Neuron (in vitro differentiated cells): ENCODE measurements at regions not wholly inside any gene's neighbourhood (a gene's known extent, or its start where the extent isn't known, plus 50 kb on each side); places are given as distances from the start of the nearest gene placed in this dataset.
"Not testable (repeated sequence)": the region's sequence is repeated elsewhere in the genome, so short reads cannot be mapped to it uniquely, and the experiment has no call there.

Source experiments
- H2AFZ ChIP-seq: one replicate; pipeline ENCODE4 v1.6.1; 2013; ENCODE audit warnings: low read depth, mild to moderate bottlenecking, inconsistent platforms, low read length, moderate library complexity
- H3K27me3 ChIP-seq: one replicate; pipeline ENCODE4 v1.6.1; 2013; ENCODE audit warnings: low read length; ENCODE audit not compliant: insufficient read depth
- H3K36me3 ChIP-seq: one replicate; pipeline ENCODE4 v1.6.1; 2013; ENCODE audit warnings: low read length; ENCODE audit not compliant: insufficient read depth
- H3K4me1 ChIP-seq: one replicate; pipeline ENCODE4 v1.6.1; 2013; ENCODE audit warnings: low read length; ENCODE audit not compliant: insufficient read depth
- H3K4me3 ChIP-seq: 2 replicates; pipeline ENCODE4 v1.5.1; 2013; ENCODE audit warnings: mild to moderate bottlenecking, low read length, moderate library complexity
- H3K9me3 ChIP-seq: one replicate; pipeline ENCODE4 v1.6.1; 2013; ENCODE audit warnings: low read length

DNA sequence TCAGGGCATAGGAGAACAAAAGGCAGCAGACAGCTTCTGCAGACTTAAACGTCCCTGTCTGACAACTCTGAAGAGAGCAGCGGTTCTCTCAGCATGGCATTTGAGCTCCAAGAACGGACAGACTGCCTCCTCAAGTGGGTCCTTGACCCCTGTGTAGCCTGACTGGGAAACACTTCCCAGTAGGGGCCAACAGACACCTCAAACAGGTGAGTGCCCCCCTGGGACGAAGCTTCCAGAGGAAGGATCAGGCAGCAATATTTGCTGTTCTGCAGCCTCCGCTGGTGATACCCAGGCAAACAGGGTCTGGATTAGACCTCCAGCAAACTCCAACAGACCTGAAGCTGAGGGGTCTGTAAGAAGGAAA lies 66.9 kb upstream of the NEDD9 start:
- not testable (repeated sequence) for H3K9me3 ChIP-seq, H3K27me3 ChIP-seq, H3K4me1 ChIP-seq, H3K36me3 ChIP-seq
- Histone ChIP-seq H3K4me3 (peak overlapping the region; percentile 43), H2AFZ (peak overlapping the region; percentile 6)

DNA sequence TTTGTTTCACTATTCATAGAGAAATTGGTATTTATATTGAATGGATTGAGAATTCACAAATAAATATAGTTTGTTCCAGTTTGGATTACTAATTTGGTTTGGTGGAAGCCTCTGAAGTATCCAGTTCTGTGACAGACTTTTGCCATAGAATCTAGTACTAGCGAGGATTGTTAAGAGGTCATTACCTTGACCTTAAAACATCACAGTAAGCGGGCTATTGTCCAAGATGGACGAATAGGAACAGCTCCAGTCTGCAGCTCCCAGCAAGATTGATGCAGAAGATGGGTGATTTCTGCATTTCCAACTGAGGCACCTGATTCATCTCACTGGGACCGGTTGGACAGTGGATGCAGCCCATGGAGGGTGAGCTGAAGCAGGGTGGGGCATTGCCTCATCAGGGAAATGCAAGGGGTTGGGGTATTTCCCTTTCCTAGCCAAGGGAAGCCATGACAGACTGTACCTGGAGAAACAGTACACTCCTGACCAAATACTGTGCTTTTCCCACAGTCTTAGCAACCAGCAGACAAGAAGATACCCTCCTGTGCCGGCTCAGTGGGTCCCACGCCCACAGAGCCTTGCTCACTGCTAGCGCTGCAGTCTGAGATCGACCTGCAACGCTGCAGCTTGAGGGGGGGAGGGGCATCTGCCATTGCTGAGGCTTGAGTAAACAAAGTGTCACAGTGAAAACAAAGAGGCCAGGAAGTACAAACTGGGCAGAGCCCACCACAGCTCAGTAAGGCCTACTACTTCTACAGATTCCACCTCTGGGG lies 66.4 kb upstream of the NEDD9 start:
- no peaks in the 10 kb centered on the region for H3K36me3 ChIP-seq
- peak overlapping the region; percentile 43 for H3K4me3 ChIP-seq
- no peaks in the 10 kb centered on the region for H3K27me3 ChIP-seq
- H3K4me1 ChIP-seq = peaks cover 8% of the 10 kb centered on the region
- peaks cover 4% of the 10 kb centered on the region for H3K9me3 ChIP-seq
- H2AFZ ChIP-seq = peak overlapping the region; percentile 6

DNA sequence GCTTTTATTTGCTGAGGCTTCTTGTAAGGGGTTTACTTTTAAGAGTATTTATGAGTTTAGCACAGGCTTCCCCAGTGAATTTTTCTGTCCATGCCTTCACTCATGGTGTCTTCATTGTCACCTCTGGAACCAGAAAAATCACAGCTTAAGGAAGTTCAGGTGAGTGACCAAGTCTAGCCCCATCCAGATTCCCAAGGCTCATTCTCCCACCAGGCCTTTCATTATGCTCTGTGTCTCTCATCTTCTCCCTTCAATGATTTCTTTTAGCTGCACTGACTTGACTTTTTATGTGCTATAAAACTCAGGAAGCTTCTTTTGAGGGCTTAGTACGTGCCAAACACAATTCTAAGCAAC lies 64.9 kb upstream of the NEDD9 start:
- peaks cover 4% of the 10 kb centered on the region for H3K9me3 ChIP-seq
- H3K36me3 ChIP-seq = no peaks in the 10 kb centered on the region
- H3K4me1 ChIP-seq = peaks cover 8% of the 10 kb centered on the region
- H3K27me3 ChIP-seq = no peaks in the 10 kb centered on the region
- no peak overlapping the region for H2AFZ ChIP-seq
- H3K4me3 ChIP-seq = no peak overlapping the region

DNA sequence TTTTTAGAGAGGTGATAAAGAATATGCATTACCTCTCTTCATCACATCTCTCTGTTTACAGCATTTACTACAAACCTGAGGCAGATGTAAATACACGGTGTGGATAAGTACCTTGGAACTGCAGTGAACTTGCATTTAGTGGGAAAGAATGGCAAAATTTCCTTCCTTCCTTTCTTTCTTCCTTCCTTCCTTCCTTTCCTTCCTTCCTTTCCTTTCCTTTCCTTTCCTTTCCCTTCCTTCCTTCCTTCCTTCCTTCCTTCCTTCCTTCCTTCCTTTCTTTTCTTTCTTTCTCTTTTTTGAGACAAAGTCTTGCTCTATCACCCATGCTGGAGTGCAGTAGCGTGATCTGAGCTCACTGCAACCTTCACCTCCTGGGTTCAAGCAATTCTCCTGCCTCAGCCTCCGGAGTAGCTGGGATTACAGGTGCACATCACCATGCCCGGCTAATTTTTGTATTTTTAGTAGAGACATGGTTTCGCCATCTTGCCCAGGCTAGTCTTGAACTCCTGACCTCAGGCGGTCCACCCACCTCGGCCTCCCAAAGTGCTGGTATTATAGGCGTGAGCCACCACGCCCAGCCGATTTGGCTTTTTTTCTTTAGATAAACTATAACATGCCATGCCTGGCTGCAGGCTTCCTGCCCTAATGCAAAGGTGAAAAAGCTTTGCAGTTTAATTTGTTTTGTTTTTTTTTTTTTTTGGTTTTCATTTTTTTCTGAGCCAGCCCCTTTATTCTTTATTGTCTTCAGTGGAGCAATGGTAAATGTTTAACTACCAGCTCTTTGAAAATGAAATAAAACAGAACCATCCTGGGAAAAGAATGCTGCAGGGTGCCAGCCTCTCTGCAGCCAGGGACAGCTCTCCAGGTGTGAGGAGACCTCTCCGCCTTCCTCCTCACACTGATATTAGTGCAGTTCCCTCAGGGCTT lies 64.2 kb upstream of the NEDD9 start:
- Histone ChIP-seq H3K36me3 (no peaks in the 10 kb centered on the region), H3K9me3 (peaks cover 4% of the 10 kb centered on the region), H3K4me3 (no peak overlapping the region), H3K27me3 (no peaks in the 10 kb centered on the region), H3K4me1 (peaks cover 8% of the 10 kb centered on the region), H2AFZ (no peak overlapping the region)

DNA sequence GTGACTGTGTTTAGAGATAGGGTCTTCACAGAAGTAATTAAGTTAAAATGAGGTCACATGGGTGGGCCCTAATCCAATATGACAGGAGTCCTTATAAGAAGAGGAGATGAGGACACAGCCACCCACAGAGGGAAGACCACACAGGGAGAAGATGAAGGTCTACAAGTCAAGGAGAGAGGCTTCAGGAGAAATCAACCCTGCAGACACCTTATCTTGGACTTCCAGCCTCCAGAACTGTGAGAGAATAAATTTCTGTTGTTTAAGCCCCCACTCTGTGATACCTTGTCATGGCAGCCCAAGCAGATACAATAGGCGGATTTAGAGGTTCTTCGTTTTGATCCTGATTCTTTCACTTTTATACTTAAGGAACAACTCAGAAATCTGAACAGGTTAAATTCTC lies 63.5 kb upstream of the NEDD9 start:
- peaks cover 8% of the 10 kb centered on the region for H3K4me1 ChIP-seq

DNA sequence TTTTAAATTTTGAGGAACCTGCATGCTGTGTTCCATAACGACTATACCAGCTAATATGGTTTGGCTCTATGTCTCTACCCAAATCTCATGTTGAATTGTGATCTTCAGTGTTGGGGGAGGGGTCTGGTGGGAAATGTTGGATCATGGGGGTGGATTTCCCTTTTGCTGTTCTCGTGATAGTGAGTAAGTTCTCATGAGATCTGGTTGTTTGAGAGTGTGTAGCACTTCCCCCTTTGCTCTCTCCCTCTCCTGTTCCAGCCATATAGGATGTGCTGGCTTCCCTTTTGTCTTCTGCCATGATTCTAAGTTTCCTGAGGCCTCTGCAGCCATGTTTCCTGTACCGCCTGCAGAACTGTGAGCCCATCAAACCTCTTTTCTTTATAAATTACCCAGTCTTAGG lies 61.8 kb upstream of the NEDD9 start:
- H3K9me3 ChIP-seq = peaks cover 4% of the 10 kb centered on the region
- no peak overlapping the region for H2AFZ ChIP-seq
- no peak overlapping the region for H3K4me3 ChIP-seq
- peaks cover 6% of the 10 kb centered on the region for H3K4me1 ChIP-seq
- H3K36me3 ChIP-seq = no peaks in the 10 kb centered on the region
- H3K27me3 ChIP-seq = no peaks in the 10 kb centered on the region

More for the DNA sequence above, 63.5 kb upstream of the NEDD9 start:
- H3K36me3 ChIP-seq = no peaks in the 10 kb centered on the region
- no peaks in the 10 kb centered on the region for H3K27me3 ChIP-seq
- H3K9me3 ChIP-seq = peaks cover 4% of the 10 kb centered on the region
- no peak overlapping the region for H3K4me3 ChIP-seq
- no peak overlapping the region for H2AFZ ChIP-seq

DNA sequence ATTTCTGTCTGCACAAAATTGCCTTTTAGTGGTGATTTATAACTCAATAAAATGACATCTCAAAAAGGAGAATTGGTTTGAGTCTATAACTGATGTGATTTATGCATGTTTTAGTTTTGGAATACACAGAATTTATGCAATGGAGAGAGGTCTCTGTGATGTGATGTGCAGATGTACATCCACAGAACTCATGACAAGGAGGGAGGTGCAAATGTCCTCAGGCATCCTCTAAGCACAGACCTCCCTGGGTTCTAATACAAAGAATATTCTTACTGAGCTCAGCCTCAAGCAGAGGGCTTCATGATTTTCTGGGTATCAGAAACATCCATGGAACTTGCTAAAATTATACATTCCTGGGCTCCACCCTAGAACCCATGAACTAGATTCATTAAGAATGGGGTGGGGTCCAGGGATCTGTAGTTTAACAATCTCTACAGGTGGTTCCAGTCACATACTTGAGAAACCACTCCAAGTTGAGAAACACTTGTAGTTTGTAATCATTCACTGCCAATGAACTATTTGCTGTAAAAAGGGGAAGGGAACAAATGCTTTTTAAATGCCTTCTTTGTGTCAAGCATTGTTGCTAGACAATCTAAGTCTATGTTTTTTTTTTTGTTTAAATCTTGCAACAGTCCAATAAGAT lies 60.2 kb upstream of the NEDD9 start:
- H3K27me3 ChIP-seq = no peaks in the 10 kb centered on the region

DNA sequence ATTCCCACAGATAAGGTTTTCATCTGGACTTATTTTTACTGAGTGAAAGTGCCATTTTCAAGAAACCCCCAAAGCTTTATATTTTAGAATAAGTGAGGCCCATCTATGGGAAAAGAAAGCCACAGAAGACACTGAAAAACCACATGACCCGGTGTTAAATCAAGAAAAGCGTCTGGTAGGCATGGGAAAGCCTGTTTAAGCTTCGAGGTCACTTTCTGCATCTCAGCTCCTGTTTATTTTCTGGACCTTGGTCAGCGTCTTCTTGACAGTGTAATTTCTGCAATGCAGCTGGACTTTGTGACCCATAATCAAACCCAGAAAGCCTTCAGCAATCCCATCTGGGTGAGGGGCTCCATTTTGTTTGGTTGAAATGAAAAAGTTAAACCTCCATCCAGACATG lies 59.6 kb upstream of the NEDD9 start:
- no peak overlapping the region for H2AFZ ChIP-seq
- H3K27me3 ChIP-seq = no peaks in the 10 kb centered on the region
- H3K9me3 ChIP-seq = peaks cover 4% of the 10 kb centered on the region
- H3K4me3 ChIP-seq = no peak overlapping the region
- no peaks in the 10 kb centered on the region for H3K36me3 ChIP-seq
- no peaks in the 10 kb centered on the region for H3K4me1 ChIP-seq

More for the DNA sequence above, 60.2 kb upstream of the NEDD9 start:
- Histone ChIP-seq H2AFZ (no peak overlapping the region), H3K4me3 (no peak overlapping the region), H3K4me1 (no peaks in the 10 kb centered on the region), H3K9me3 (peaks cover 4% of the 10 kb centered on the region), H3K36me3 (no peaks in the 10 kb centered on the region)

DNA sequence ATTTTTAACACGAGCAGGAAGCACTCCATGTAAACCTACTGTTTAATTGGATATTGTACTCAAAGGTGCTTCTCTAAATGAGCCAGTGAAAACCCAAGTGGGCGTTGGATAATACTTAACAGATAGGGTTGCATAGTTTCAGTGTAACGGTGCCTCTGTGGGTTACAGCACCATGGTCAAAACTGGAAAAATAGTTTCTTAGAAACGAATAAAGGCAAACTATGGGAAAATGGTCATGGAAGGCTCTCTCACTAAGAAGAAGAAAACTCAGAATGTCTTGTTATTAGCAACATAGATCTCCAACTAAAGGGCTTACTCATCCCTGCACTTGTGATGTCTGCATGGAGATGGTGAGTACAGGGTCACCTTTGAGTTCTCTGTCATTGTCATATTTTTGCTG lies 59.1 kb upstream of the NEDD9 start:
- Histone ChIP-seq H3K36me3 (no peaks in the 10 kb centered on the region), H3K27me3 (no peaks in the 10 kb centered on the region), H3K4me3 (no peak overlapping the region), H2AFZ (no peak overlapping the region), H3K4me1 (no peaks in the 10 kb centered on the region), H3K9me3 (peaks cover 4% of the 10 kb centered on the region)

DNA sequence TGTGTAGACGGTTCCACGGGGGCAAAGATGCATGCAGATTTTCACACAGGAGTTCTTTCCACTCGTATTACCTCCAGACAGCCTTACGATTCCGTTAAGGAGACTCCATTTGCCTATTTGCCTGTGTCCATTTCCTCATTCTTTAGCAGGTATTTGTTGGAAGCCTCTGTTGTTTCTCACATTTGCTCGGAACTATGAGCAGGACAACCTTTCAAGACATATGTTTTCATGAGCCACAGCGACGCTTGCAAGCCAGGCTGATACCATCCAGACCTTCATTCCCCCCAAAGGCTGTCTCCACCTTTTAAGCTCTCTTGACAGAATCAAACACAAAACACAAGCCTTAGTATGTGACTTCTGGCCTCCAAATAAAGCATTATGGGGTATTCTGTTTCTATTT lies 57.6 kb upstream of the NEDD9 start:
- Histone ChIP-seq H2AFZ (no peak overlapping the region), H3K4me1 (no peaks in the 10 kb centered on the region), H3K36me3 (no peaks in the 10 kb centered on the region), H3K4me3 (no peak overlapping the region), H3K27me3 (no peaks in the 10 kb centered on the region), H3K9me3 (no peaks in the 10 kb centered on the region)

DNA sequence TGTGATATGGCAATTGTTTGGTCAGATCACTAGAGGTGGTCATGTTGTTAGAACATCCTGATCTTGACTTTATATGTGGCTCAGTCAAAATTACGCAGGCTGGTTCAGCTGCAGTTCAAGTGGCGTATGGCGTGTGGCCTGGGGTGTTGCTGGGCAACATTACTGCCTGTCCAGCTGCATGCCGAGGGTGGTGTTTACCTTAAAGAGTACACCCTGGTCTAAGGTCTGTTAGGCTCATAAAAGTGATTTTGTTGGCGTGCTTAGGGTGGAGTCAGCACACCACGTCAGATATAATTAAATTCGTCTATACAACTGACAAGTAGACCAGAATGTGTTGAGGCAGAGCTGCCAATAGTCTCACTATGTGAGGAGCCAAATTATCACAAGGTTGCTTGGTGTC lies 55.6 kb upstream of the NEDD9 start:
- H3K9me3 ChIP-seq = no peaks in the 10 kb centered on the region
- H2AFZ ChIP-seq = no peak overlapping the region
- H3K36me3 ChIP-seq = no peaks in the 10 kb centered on the region
- H3K4me3 ChIP-seq = no peak overlapping the region
- no peaks in the 10 kb centered on the region for H3K4me1 ChIP-seq
- no peaks in the 10 kb centered on the region for H3K27me3 ChIP-seq

DNA sequence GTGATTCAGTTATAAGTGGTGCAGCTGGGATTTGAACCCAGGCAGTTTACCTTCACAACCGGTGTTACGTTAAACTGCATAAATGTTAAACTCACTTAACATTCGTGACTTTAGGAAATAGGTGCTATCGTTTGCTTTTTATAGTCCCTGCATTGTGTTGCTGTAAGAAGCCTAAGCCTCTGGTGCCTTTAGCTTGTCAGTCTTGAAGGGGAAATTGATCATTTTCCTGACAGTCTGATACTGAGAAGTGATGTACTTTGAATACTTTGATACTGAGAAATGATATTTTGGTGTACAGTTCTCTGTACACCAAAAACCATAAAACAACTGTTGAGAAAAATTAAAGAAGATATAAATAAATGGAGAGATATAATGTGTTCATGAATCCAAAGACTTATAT lies 52.5 kb upstream of the NEDD9 start:
- Histone ChIP-seq H3K4me3 (no peak overlapping the region), H3K36me3 (no peaks in the 10 kb centered on the region), H3K9me3 (no peaks in the 10 kb centered on the region), H3K27me3 (no peaks in the 10 kb centered on the region), H2AFZ (no peak overlapping the region), H3K4me1 (no peaks in the 10 kb centered on the region)

DNA sequence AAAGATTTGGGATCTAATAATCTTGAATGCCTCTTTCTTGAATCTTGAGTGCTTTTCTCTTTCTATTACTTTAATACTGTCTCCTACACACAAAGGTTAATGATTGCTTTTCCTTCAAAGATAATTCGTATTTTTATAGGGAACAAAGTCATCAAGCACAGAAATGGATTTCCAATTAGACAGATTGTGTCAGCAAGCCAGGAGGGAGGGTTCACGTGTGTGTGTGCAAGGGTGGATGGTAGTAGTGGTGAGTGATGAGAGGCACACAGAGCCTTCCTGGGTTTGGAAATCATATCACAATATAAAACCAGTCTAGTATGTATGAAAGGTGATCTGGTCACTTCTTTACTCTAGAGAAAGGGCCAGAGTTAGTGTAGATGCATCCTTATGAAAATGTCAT lies 51.2 kb upstream of the NEDD9 start:
- H3K9me3 ChIP-seq = no peaks in the 10 kb centered on the region
- H3K36me3 ChIP-seq = no peaks in the 10 kb centered on the region
- H3K4me3 ChIP-seq = no peak overlapping the region
- no peaks in the 10 kb centered on the region for H3K27me3 ChIP-seq
- H3K4me1 ChIP-seq = no peaks in the 10 kb centered on the region
- H2AFZ ChIP-seq = no peak overlapping the region
